ENCODE measurements at regions not wholly inside any gene's neighbourhood (a gene's known extent, or its start where the extent isn't known, plus 50 kb on each side); places are given as distances from the start of the nearest gene placed in this dataset.

- Histone ChIP-seq H3K9me3 (ENCODE audit: control insufficient read depth, insufficient read depth, low read depth, low read length) (no peaks in the 10 kb centered on the region), H3K4me3 (ENCODE audit: low read depth, low read length) (no peak overlapping the region), H3K4me1 (ENCODE audit: control insufficient read depth, insufficient read depth, low read length) (no peaks in the 10 kb centered on the region), H3K36me3 (ENCODE audit: control insufficient read depth in 2 of 2, insufficient read depth in 1 of 2, low read length in 2 of 2) (no peaks in the 10 kb centered on the region), H3K27ac (ENCODE audit: extremely low read depth, low read depth, low read length) (no peak overlapping the region)
- ChIA-PET POLR2A (no interaction called here), CTCF (interaction anchor here (0.7 kb wide), 1 partner anchor 123 kb away, joined by 3 read pairs; no protein-coding TSS in a partner anchor)
- TF ChIP-seq ZNF777 (tag by site-specific recombination; IDR thresholded peaks at IDR 0.05; ENCODE audit: borderline replicate concordance) (no peak), ZNF350 (tag by site-specific recombination; IDR thresholded peaks at IDR 0.05) (no peak), ZNF174 (tag by site-specific recombination; IDR thresholded peaks at IDR 0.05) (no peak), EGR2 (tag by site-specific recombination; IDR thresholded peaks at IDR 0.05; ENCODE audit: low read depth) (no peak), ZFHX2 (tag by site-specific recombination; conservative IDR thresholded peaks at IDR 0.05) (no peak), AEBP2 (tag by site-specific recombination; IDR thresholded peaks at IDR 0.05; ENCODE audit: borderline replicate concordance) (no peak), ZNF776 (tag by site-specific recombination; IDR thresholded peaks at IDR 0.05; ENCODE audit: borderline replicate concordance) (no peak), ZNF785 (tag by site-specific recombination; IDR thresholded peaks at IDR 0.05) (no peak), ZFP41 (tag by site-specific recombination; IDR thresholded peaks at IDR 0.05; ENCODE audit: borderline replicate concordance) (no peak), ZNF701 (tag by site-specific recombination; IDR thresholded peaks at IDR 0.05) (no peak), ZNF121 (tag by site-specific recombination; IDR thresholded peaks at IDR 0.05) (no peak), ZNF239 (tag by site-specific recombination; IDR thresholded peaks at IDR 0.05) (no peak), PRDM6 (tag by site-specific recombination; IDR thresholded peaks at IDR 0.05) (no peak), WT1 (tag by site-specific recombination; IDR thresholded peaks at IDR 0.05) (no peak)
Observed at GRCh38 chr2:239466755-239467271, 66.0 kb upstream of the HDAC4 start.

- POLR2A ChIA-PET = no interaction called here
- Histone ChIP-seq H3K4me1 (ENCODE audit: control insufficient read depth, insufficient read depth, low read length) (no peaks in the 10 kb centered on the region), H3K9me3 (ENCODE audit: control insufficient read depth, insufficient read depth, low read depth, low read length) (no peaks in the 10 kb centered on the region), H3K27ac (ENCODE audit: extremely low read depth, low read depth, low read length) (no peak overlapping the region), H3K36me3 (ENCODE audit: control insufficient read depth in 2 of 2, insufficient read depth in 1 of 2, low read length in 2 of 2) (no peaks in the 10 kb centered on the region), H3K4me3 (ENCODE audit: low read depth, low read length) (no peak overlapping the region)
- CTCF ChIA-PET = interaction anchor here (0.7 kb wide), 2 partner anchors 92 to 123 kb away, joined by 3 read pairs; no protein-coding TSS in a partner anchor
- TF ChIP-seq ZNF843 (tag by site-specific recombination; IDR thresholded peaks at IDR 0.05) (no peak), ZNF416 (tag by site-specific recombination; IDR thresholded peaks at IDR 0.05) (no peak), KLF10 (tag by site-specific recombination; IDR thresholded peaks at IDR 0.05) (no peak), ZFHX2 (tag by site-specific recombination; conservative IDR thresholded peaks at IDR 0.05) (no peak), ZNF398 (tag by site-specific recombination; IDR thresholded peaks at IDR 0.05) (no peak), ZNF211 (tag by site-specific recombination; IDR thresholded peaks at IDR 0.05; ENCODE audit: low read depth) (no peak), ZNF214 (tag by site-specific recombination; IDR thresholded peaks at IDR 0.05; ENCODE audit: borderline replicate concordance) (no peak), SALL2 (tag by site-specific recombination; IDR thresholded peaks at IDR 0.05; ENCODE audit: borderline replicate concordance) (no peak), ZNF391 (tag by site-specific recombination; IDR thresholded peaks at IDR 0.05; ENCODE audit: borderline replicate concordance, low read depth) (no peak), ZNF623 (tag by site-specific recombination; IDR thresholded peaks at IDR 0.05) (no peak), ZNF350 (tag by site-specific recombination; IDR thresholded peaks at IDR 0.05) (no peak), ZNF280C (tag by site-specific recombination; IDR thresholded peaks at IDR 0.05) (no peak), SCRT2 (tag by site-specific recombination; IDR thresholded peaks at IDR 0.05) (no peak)
Observed at GRCh38 chr2:239466061-239466754, 65.4 kb upstream of the HDAC4 start.

Data from HEK293 (cell line).